Upper lobe of left lung (tissue), 6 donors: ENCODE measurements at regions not wholly inside any gene's neighbourhood (a gene's known extent, or its start where the extent isn't known, plus 50 kb on each side); places are given as distances from the start of the nearest gene placed in this dataset.

Experiments
- ATAC-seq, 2 donors: fragments of 200-7000 bp; cut with Tn5 transposase; one replicate each; pipeline ENCODE4 v1.9.1; 2022; ENCODE audit warnings: mild to moderate bottlenecking in 2 of 2, moderate library complexity in 2 of 2; ENCODE audit not compliant: low FRiP score in 2 of 2
- DNase-seq, 2 donors: peaks; one replicate each; pipeline ENCODE4 v3.0.0-alpha.2; 2019 to 2020
- H3K27ac ChIP-seq, 4 donors: fragments of 200-600 bp; sonication (generic); one replicate each; pipeline ENCODE4 v1.5.1; 2016 to 2019
- H3K27me3 ChIP-seq, 4 donors: fragments of 200-600 bp; sonication (generic); one replicate each; pipeline ENCODE4 v1.5.1; 2017 to 2019
- H3K36me3 ChIP-seq, 4 donors: fragments of 200-600 bp; sonication (generic); one replicate each; pipeline ENCODE4 v1.5.1; 2016 to 2019
- H3K4me1 ChIP-seq, 4 donors: fragments of 200-600 bp; sonication (generic); one replicate each; pipeline ENCODE4 v1.5.1; 2018 to 2019
- H3K4me3 ChIP-seq, 4 donors: fragments of 200-600 bp; sonication (generic); one replicate each; pipeline ENCODE4 v1.5.1; 2017 to 2019; ENCODE audit warnings: mild to moderate bottlenecking in 2 of 4, moderate library complexity in 1 of 4
- H3K9me3 ChIP-seq, 4 donors: fragments of 200-600 bp; sonication (generic); one replicate each; pipeline ENCODE4 v1.5.1; 2018 to 2019
- CTCF ChIP-seq, 6 experiments: fragments of 450-650 bp in 4 of 6; fragments of 200-600 bp in 2 of 6; sonication (generic) in 2 of 6; IDR thresholded peaks; one replicate each; pipeline ENCODE4 v1.5.1; 2016 to 2019; ENCODE audit warnings: antibody characterized with exemption in 6 of 6
- EP300 ChIP-seq, 4 donors: sonication (generic); formaldehyde crosslinking; IDR thresholded peaks; one replicate each; pipeline ENCODE4 v1.5.1; 2017; ENCODE audit warnings: antibody characterized with exemption in 4 of 4, control low read depth in 2 of 4
- POLR2A ChIP-seq, 4 donors: fragments of 450-650 bp; IDR thresholded peaks; one replicate each; pipeline ENCODE4 v1.5.1; 2016 to 2017; ENCODE audit warnings: antibody characterized with exemption in 4 of 4, mild to moderate bottlenecking in 2 of 4
- POLR2AphosphoS5 ChIP-seq, 2 donors: sonication (generic); formaldehyde crosslinking; IDR thresholded peaks; one replicate each; pipeline ENCODE4 v1.5.1; 2017; ENCODE audit warnings: antibody characterized with exemption in 2 of 2
- WGBS, 2 donors: methylation state at CpG; one replicate each; pipeline ENCODE4 v1.1.5; 2017 to 2018; 5-methylcytosine and 5-hydroxymethylcytosine counted together
- donor health status: DM: no; HTN: no; CAD: no; lungs with moderate emphysema.
- donor health status: DM: no; HTN: yes; CAD: no; lungs with severe emphysema.

- TF ChIP-seq POLR2A (IDR thresholded peaks at IDR 0.05) (no peak), CTCF (IDR thresholded peaks at IDR 0.05) (no peak), POLR2AphosphoS5 (IDR thresholded peaks at IDR 0.05) (no peak), EP300 (IDR thresholded peaks at IDR 0.05) (no peak)
- Histone ChIP-seq H3K9me3 (no peaks in the 10 kb centered on the region), H3K36me3 (no peaks in the 10 kb centered on the region), H3K27ac (no peak overlapping the region), H3K4me1 (no peaks in the 10 kb centered on the region), H3K27me3 (no peaks in the 10 kb centered on the region), H3K4me3 (no peak overlapping the region)
- DNase-seq (no peak), ATAC-seq (peak in 1 of 2 donors; percentile 19)
- WGBS, 2 donors, result 57 to 63% methylated on average over 6 of the region's 6 CpGs
Observed at GRCh38 chr4:187302457-187303150, 578.9 kb upstream of the FAT1 start.

DNA sequence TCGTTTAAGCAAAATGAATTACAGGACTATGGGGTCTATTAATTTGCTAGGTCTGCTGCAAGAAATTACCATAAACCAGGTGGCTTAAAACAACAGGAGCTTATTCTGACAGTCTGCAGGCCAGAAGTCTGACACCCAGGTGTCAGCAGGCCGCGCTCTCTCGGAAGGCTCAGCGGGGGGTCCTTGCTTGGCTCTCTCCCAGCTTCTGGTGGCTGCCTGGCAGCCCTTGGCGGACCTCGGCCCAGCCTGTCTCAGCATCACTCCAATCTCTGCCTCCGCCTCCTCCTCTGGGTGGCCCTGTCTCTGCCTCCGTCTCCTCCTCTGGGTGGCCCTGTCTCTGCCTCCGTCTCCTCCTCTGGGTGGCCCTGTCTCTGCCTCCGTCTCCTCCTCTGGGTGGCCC lies 580.5 kb upstream of the FAT1 start:
- no peaks in the 10 kb centered on the region for H3K27me3 ChIP-seq
- no peak overlapping the region for H3K27ac ChIP-seq
- H3K4me1 ChIP-seq, result no peaks in the 10 kb centered on the region
- DNase-seq, result peak in 1 of 2 donors; percentile 58
- WGBS, 2 donors, result 87 to 88% methylated on average over 10 to 11 of the region's 11 CpGs
- ATAC-seq, result no peak
- no peaks in the 10 kb centered on the region for H3K9me3 ChIP-seq
- H3K36me3 ChIP-seq, result no peaks in the 10 kb centered on the region
- no peak overlapping the region for H3K4me3 ChIP-seq
- no peak for TF ChIP-seq POLR2A (IDR thresholded peaks at IDR 0.05)
- TF ChIP-seq POLR2AphosphoS5 (IDR thresholded peaks at IDR 0.05), result no peak
- no peak for TF ChIP-seq EP300 (IDR thresholded peaks at IDR 0.05)
- no peak for TF ChIP-seq CTCF (IDR thresholded peaks at IDR 0.05)

GRCh38 chr4:187307131-187307530 lies 583.5 kb upstream of the FAT1 start:
- H3K27me3 ChIP-seq, result no peaks in the 10 kb centered on the region
- WGBS, 2 donors, result 69 to 82% methylated on average over 2 of the region's 2 CpGs
- TF ChIP-seq POLR2A (IDR thresholded peaks at IDR 0.05) (no peak), CTCF (IDR thresholded peaks at IDR 0.05) (no peak), EP300 (IDR thresholded peaks at IDR 0.05) (no peak)
- DNase-seq (no peak), ATAC-seq (no peak)
- H3K9me3 ChIP-seq, result no peaks in the 10 kb centered on the region
- no peak overlapping the region for H3K27ac ChIP-seq
- no peaks in the 10 kb centered on the region for H3K36me3 ChIP-seq
- no peak overlapping the region for H3K4me3 ChIP-seq
- no peaks in the 10 kb centered on the region for H3K4me1 ChIP-seq

DNA sequence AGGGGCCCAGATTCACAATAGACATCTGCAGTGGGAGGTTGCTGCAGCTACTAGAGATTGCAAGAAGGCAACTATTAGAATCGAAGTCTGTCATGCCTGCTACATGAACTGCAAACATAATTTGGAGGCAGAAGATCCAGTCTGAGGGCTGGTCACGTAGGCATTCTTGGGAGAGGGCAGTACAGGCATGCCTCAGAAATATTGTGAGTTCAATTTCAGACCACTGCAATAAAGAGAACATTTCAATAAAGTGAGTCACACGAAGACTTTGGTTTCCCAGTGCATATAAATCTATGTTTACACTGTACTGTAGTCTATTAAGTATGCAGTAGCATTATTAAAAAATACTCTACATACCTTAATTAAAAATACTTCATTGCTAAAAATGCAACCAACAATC lies 585.8 kb upstream of the FAT1 start:
- Histone ChIP-seq H3K9me3 (no peaks in the 10 kb centered on the region), H3K27me3 (no peaks in the 10 kb centered on the region), H3K4me3 (no peak overlapping the region), H3K27ac (no peak overlapping the region), H3K36me3 (no peaks in the 10 kb centered on the region), H3K4me1 (no peaks in the 10 kb centered on the region)
- TF ChIP-seq EP300 (IDR thresholded peaks at IDR 0.05), result no peak
- no peak for TF ChIP-seq CTCF (IDR thresholded peaks at IDR 0.05)
- TF ChIP-seq POLR2AphosphoS5 (IDR thresholded peaks at IDR 0.05), result no peak
- TF ChIP-seq POLR2A (IDR thresholded peaks at IDR 0.05), result no peak
- ATAC-seq (no peak), DNase-seq (no peak)
- 57 to 80% methylated on average over 3 of the region's 3 CpGs for whole genome bisulfite sequencing, 2 donors

DNA sequence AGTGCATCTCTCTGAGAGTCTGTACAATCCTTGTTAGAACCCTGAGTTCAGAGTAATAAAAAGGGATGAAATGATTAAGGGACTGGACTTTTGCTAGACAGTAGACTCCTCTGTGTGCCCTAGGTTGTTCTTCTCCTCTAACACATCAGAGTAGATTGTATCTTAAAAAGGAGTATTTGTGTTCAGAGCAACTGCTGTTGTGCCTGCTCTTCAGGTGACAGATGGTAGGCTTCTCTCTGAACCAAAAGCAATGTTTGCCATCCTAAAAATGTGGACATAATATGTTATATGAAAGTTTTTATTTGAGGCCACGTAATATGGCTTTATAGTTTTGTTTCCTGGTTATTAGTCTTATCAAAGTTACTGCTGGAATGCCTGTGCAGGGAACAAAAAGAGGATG lies 588.6 kb upstream of the FAT1 start:
- H3K4me3 ChIP-seq, result no peak overlapping the region
- H3K9me3 ChIP-seq, result no peaks in the 10 kb centered on the region
- H3K36me3 ChIP-seq, result no peaks in the 10 kb centered on the region
- ATAC-seq (no peak), DNase-seq (no peak)
- TF ChIP-seq POLR2A (IDR thresholded peaks at IDR 0.05) (no peak), POLR2AphosphoS5 (IDR thresholded peaks at IDR 0.05) (no peak), EP300 (IDR thresholded peaks at IDR 0.05) (no peak), CTCF (IDR thresholded peaks at IDR 0.05) (no peak)
- H3K4me1 ChIP-seq, result no peaks in the 10 kb centered on the region
- H3K27ac ChIP-seq, result no peak overlapping the region
- H3K27me3 ChIP-seq, result no peaks in the 10 kb centered on the region
- 58 to 74% methylated on average over 1 of the region's 1 CpG for WGBS, 2 donors
